Fibroblast of lung (primary cell): ENCODE measurements at regions not wholly inside any gene's neighbourhood (a gene's known extent, or its start where the extent isn't known, plus 50 kb on each side); places are given as distances from the start of the nearest gene placed in this dataset.
"Not testable (repeated sequence)": the region's sequence is repeated elsewhere in the genome, so short reads cannot be mapped to it uniquely, and the experiment has no call there.

Experiments
- EZH2 ChIP-seq: IDR thresholded peaks from 2 replicates; pipeline ENCODE4 v1.5.1; 2012; ENCODE audit warnings: low read length, control low read depth, mild to moderate bottlenecking; ENCODE audit errors: missing control alignments
- TF ChIP-seq, protein P1 (sequence below), 2 donors: IDR thresholded peaks in 1 of 2; conservative IDR thresholded peaks in 1 of 2; 1 replicate in 1 of 2; 2 replicates in 1 of 2; pipeline ENCODE4 v1.5.1; 2011 to 2012; ENCODE audit warnings: low read length in 2 of 2, control low read depth in 1 of 2, inconsistent platforms in 1 of 2, low read depth in 1 of 2, mild to moderate bottlenecking in 1 of 2

GRCh38 chr1:187615853-187616735, 787.3 kb downstream of the PLA2G4A start:
- TF ChIP-seq, protein P1, sequence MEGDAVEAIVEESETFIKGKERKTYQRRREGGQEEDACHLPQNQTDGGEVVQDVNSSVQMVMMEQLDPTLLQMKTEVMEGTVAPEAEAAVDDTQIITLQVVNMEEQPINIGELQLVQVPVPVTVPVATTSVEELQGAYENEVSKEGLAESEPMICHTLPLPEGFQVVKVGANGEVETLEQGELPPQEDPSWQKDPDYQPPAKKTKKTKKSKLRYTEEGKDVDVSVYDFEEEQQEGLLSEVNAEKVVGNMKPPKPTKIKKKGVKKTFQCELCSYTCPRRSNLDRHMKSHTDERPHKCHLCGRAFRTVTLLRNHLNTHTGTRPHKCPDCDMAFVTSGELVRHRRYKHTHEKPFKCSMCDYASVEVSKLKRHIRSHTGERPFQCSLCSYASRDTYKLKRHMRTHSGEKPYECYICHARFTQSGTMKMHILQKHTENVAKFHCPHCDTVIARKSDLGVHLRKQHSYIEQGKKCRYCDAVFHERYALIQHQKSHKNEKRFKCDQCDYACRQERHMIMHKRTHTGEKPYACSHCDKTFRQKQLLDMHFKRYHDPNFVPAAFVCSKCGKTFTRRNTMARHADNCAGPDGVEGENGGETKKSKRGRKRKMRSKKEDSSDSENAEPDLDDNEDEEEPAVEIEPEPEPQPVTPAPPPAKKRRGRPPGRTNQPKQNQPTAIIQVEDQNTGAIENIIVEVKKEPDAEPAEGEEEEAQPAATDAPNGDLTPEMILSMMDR (conservative IDR thresholded peaks at IDR 0.05 in 1 of 2, IDR thresholded peaks at IDR 0.05 in 1 of 2; ENCODE audit: low read depth in 1 of 2, low read length in 2 of 2), result not testable (repeated sequence)
- not testable (repeated sequence) for TF ChIP-seq EZH2
